Stomach (tissue), 8 donors: ENCODE measurements at regions not wholly inside any gene's neighbourhood (a gene's known extent, or its start where the extent isn't known, plus 50 kb on each side); places are given as distances from the start of the nearest gene placed in this dataset.
A peak's percentile ranks its signal among the peaks of the same experiment; 100 is the strongest.

Experiments used
- DNase-seq, 2 donors: peaks; one replicate each; pipeline versions ENCODE4 v3.0.0 to v3.0.0-alpha.2; 2013 to 2019
- H3K27ac ChIP-seq, 5 donors: fragments of 200-600 bp in 4 of 5; sonication (generic) in 4 of 5; one replicate each; pipeline ENCODE4 v1.5.1; 2013 to 2019; ENCODE audit warnings: mild to moderate bottlenecking in 1 of 5, moderate library complexity in 1 of 5
- H3K27me3 ChIP-seq, 3 donors: fragments of 200-600 bp; sonication (generic); one replicate each; pipeline ENCODE4 v1.5.1; 2017 to 2019; ENCODE audit warnings: mixed run types in 1 of 3
- H3K36me3 ChIP-seq, 4 donors: fragments of 200-600 bp; sonication (generic); 1 replicate in 3 of 4; 2 replicates in 1 of 4; pipeline ENCODE4 v1.5.1; 2016 to 2019
- H3K4me1 ChIP-seq, 4 donors: fragments of 200-600 bp; sonication (generic); one replicate each; pipeline ENCODE4 v1.5.1; 2016 to 2019
- H3K4me3 ChIP-seq, 4 donors: fragments of 200-600 bp; sonication (generic) in 3 of 4; one replicate each; pipeline ENCODE4 v1.5.1; 2016 to 2019; ENCODE audit warnings: mild to moderate bottlenecking in 1 of 4
- H3K9me3 ChIP-seq, 4 donors: fragments of 200-600 bp; sonication (generic); one replicate each; pipeline ENCODE4 v1.5.1; 2016 to 2019
- CTCF ChIP-seq, 7 experiments: fragments of 450-650 bp in 4 of 7; fragments of 200-600 bp in 3 of 7; sonication (generic) in 3 of 7; IDR thresholded peaks; one replicate each; pipeline ENCODE4 v1.5.1; 2016 to 2019; ENCODE audit warnings: antibody characterized with exemption in 7 of 7, control low read depth in 2 of 7, mild to moderate bottlenecking in 1 of 7
- EP300 ChIP-seq: sonication (generic); formaldehyde crosslinking; IDR thresholded peaks from one replicate; pipeline ENCODE4 v1.6.1; 2017; ENCODE audit warnings: antibody characterized with exemption
- POLR2A ChIP-seq, 4 donors: fragments of 450-650 bp; IDR thresholded peaks; one replicate each; pipeline ENCODE4 v1.6.1; 2016; ENCODE audit warnings: antibody characterized with exemption in 4 of 4, control low read depth in 2 of 4, mild to moderate bottlenecking in 1 of 4, moderate library complexity in 1 of 4
- POLR2AphosphoS5 ChIP-seq, 3 donors: sonication (generic); formaldehyde crosslinking; IDR thresholded peaks; one replicate each; pipeline ENCODE4 v1.6.1; 2016; ENCODE audit warnings: antibody characterized with exemption in 3 of 3
- WGBS, 5 donors: extraction: QIAGEN DNeasy Blood & Tissue Kit in 3 of 5; methylation state at CpG; one replicate each; pipeline versions ENCODE4 v1.1.5 to v1.1.7; 2013 to 2018; 5-methylcytosine and 5-hydroxymethylcytosine counted together
- intact Hi-C: fragments of 100-400 bp; cut with DNase I; formaldehyde crosslinking; loops from one replicate; pipeline ENCODE4 v1.15.1; 2023; ENCODE audit warnings: low total_unique reads
- donor health status: healthy with polysubstance abuse.
- donor health status: Bipolar disorder and iron deficiency.
- donor health status: healthy.

DNA sequence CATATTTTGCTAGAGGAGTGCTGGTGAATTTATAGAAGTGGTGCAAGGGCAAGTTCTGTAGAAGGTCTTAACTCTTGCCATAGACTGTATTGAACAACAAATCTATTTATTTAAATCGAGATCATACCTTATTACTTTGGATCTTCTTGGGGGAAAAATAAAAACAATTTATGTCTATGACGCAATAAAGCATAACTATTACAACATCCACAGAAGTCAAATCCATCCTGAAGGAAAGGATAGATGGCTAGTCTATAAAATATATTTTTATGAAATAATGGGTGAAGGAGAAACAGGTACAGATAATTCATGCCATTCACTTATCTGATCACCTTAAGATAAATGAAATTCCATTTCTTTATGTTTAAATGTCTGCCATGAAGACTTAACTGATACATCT is 1168.8 kb upstream of the AGA start:
- no peak overlapping the region for H3K27ac ChIP-seq
- H3K4me1 ChIP-seq = no peaks in the 10 kb centered on the region
- TF ChIP-seq CTCF (IDR thresholded peaks at IDR 0.05) (no peak), EP300 (no peak), POLR2A (IDR thresholded peaks at IDR 0.05) (no peak), POLR2AphosphoS5 (IDR thresholded peaks at IDR 0.05) (no peak)
- H3K27me3 ChIP-seq = no peaks in the 10 kb centered on the region
- H3K36me3 ChIP-seq = no peaks in the 10 kb centered on the region
- no peak overlapping the region for H3K4me3 ChIP-seq
- intact Hi-C loops = no loop called here
- no peaks in the 10 kb centered on the region for H3K9me3 ChIP-seq
- no peak for DNase-seq
- 74 to 83% (median 80%) methylated on average over 2 of the region's 2 CpGs for WGBS, 5 donors

DNA sequence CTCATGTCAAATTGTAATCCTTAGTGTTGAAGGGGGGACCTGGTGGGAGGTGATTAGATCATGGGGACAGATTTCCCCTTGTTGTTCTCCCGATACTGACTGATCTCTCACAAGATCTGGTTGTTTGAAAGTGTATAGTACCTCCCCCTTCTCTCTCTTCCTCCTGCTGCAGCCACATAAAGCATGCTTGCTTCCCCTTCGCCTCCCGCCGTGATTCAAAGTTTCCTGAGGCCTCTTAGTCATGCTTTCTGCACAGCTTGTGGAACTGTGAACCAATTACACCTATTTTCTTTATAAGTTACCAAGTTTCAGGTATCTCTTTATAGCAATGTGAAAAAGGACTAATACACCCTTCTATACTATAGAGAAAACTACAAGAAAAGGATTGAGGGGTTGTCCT is 1170.5 kb upstream of the AGA start:
- H3K27ac ChIP-seq = no peak overlapping the region
- H3K4me1 ChIP-seq = no peaks in the 10 kb centered on the region
- WGBS, 5 donors = 58 to 77% (median 63%) methylated on average over 4 of the region's 4 CpGs
- H3K36me3 ChIP-seq = no peaks in the 10 kb centered on the region
- intact Hi-C loops = no loop called here
- H3K9me3 ChIP-seq = no peaks in the 10 kb centered on the region
- no peak overlapping the region for H3K4me3 ChIP-seq
- DNase-seq = no peak
- TF ChIP-seq POLR2AphosphoS5 (IDR thresholded peaks at IDR 0.05) = no peak
- no peaks in the 10 kb centered on the region for H3K27me3 ChIP-seq

DNA sequence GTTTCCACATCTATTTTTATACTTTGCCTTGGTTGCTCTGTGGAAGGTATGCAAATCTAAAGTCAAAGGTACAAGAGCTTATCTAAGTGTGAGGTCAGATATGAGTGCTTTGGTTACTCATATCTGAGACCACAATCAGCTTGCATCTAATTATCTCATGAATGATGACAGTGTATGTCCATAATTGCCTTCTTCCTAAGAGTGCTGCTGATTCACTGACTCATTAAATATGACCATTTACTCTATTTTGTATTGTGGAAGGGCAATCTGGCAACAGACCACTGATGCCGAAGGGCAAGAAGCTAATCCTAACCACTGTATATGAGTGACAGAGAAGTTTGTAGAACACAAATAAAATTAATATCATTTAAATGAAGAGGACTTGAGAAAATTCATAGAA is 1190.2 kb upstream of the AGA start:
- H3K36me3 ChIP-seq = no peaks in the 10 kb centered on the region
- TF ChIP-seq POLR2AphosphoS5 (IDR thresholded peaks at IDR 0.05) = no peak
- TF ChIP-seq CTCF (IDR thresholded peaks at IDR 0.05) = no peak
- no peak for TF ChIP-seq POLR2A (IDR thresholded peaks at IDR 0.05)
- no peak for TF ChIP-seq EP300
- no peak overlapping the region for H3K4me3 ChIP-seq
- no peak overlapping the region for H3K27ac ChIP-seq
- H3K9me3 ChIP-seq = peaks cover 0 to 12% (median 4%) of the 10 kb centered on the region in 4 donors
- no peaks in the 10 kb centered on the region for H3K4me1 ChIP-seq
- intact Hi-C loops = no loop called here
- WGBS, 5 donors = 83 to 94% (median 89%) methylated on average over 1 of the region's 1 CpG
- H3K27me3 ChIP-seq = no peaks in the 10 kb centered on the region
- peak in 1 of 2 donors; percentile 15 for DNase-seq

DNA sequence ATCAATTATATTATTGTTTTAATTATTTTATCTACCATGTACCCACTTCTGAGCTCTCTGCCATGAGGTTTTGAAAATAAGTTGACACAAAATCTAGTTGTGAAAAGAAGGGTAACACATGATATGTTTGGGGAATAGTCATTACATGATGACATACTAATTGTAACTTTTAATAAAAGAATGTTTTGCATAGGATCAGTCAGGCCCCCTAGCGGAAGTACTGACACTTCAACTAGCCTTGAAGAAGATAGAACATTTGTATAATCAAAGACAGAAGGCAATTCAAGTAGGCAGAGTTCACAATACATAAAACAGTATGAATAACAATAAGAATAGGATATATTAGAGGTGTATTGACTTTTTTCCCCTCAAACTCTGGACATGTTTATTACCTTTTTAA is 1191.0 kb upstream of the AGA start:
- Histone ChIP-seq H3K4me1 (no peaks in the 10 kb centered on the region), H3K4me3 (no peak overlapping the region), H3K27me3 (no peaks in the 10 kb centered on the region), H3K27ac (no peak overlapping the region), H3K9me3 (peaks cover 0 to 11% (median 2%) of the 10 kb centered on the region in 4 donors), H3K36me3 (no peaks in the 10 kb centered on the region)
- intact Hi-C loops = no loop called here
- TF ChIP-seq EP300 (no peak), POLR2AphosphoS5 (IDR thresholded peaks at IDR 0.05) (no peak), POLR2A (IDR thresholded peaks at IDR 0.05) (no peak), CTCF (IDR thresholded peaks at IDR 0.05) (no peak)
- no peak for DNase-seq
- WGBS, 5 donors = 39 to 68% (median 49%) methylated on average over 1 of the region's 1 CpG

DNA sequence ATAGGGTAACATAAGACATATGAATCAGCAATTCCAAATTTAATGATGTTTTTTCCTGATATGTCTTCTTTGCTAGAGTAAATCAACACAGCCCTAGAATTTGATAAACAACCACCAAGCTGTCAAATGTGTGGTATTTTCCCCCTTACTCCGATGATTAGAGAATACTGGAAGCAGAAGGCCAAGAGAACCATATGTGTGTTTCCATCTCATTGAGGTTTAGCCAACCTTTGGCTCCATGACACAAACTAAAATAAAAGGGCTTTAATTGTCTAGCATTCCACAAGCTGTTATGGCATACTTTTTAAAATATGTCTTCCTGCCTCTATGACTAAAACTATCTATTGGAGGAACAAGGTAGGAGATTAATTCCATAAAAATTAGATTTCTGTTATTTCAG is 1222.4 kb upstream of the AGA start:
- Histone ChIP-seq H3K27me3 (no peaks in the 10 kb centered on the region), H3K4me3 (no peak overlapping the region), H3K4me1 (no peaks in the 10 kb centered on the region), H3K27ac (no peak overlapping the region), H3K9me3 (peaks cover 0 to 8% (median 1%) of the 10 kb centered on the region in 4 donors), H3K36me3 (no peaks in the 10 kb centered on the region)
- no peak for DNase-seq
- 65 to 91% (median 80%) methylated on average over 1 of the region's 1 CpG for WGBS, 5 donors
- TF ChIP-seq EP300 (no peak), POLR2AphosphoS5 (IDR thresholded peaks at IDR 0.05) (no peak), POLR2A (IDR thresholded peaks at IDR 0.05) (no peak), CTCF (IDR thresholded peaks at IDR 0.05) (no peak)
- intact Hi-C loops = no loop called here
